CD4-positive, alpha-beta T cell (primary cell): ENCODE measurements at regions not wholly inside any gene's neighbourhood (a gene's known extent, or its start where the extent isn't known, plus 50 kb on each side); places are given as distances from the start of the nearest gene placed in this dataset.

Source experiments
- ATAC-seq: fragments of 200-7000 bp; cut with Tn5 transposase; one replicate; pipeline ENCODE4 v1.10.0; 2022; ENCODE audit warnings: mild to moderate bottlenecking; ENCODE audit not compliant: poor library complexity
- CTCF ChIA-PET: fragments of 350-600 bp; sonication (Branson Sonifier 250); formaldehyde crosslinking; loops from one replicate; lab custom pipeline; 2021; ENCODE audit warnings: antibody characterized with exemption, inconsistent platforms; lab: Charles Lee
- POLR2A ChIA-PET: fragments of 350-600 bp; sonication (Branson Sonifier 250); formaldehyde crosslinking; loops from one replicate; lab custom pipeline; 2021; ENCODE audit warnings: antibody characterized with exemption, inconsistent platforms; lab: Charles Lee
- DNase-seq, 14 experiments: peaks; one replicate each; pipeline ENCODE4 v3.0.0-alpha.2; 2013 to 2020; ENCODE audit warnings: mixed read lengths in 2 of 14
- H3K27ac ChIP-seq, 2 donors: one replicate each; pipeline versions ENCODE4 v1.5.1 to v1.7.0; 2013; ENCODE audit warnings: low read length in 2 of 2, low read depth in 1 of 2, mild to moderate bottlenecking in 1 of 2
- H3K27me3 ChIP-seq, 2 experiments: 1 replicate in 1 of 2; 2 replicates in 1 of 2; pipeline versions ENCODE4 v1.6.1 to v1.7.0; 2013; ENCODE audit warnings: low read length in 2 of 2, control low read depth in 1 of 2, mild to moderate bottlenecking in 1 of 2, moderate library complexity in 1 of 2; ENCODE audit not compliant: insufficient read depth in 2 of 2, control insufficient read depth in 1 of 2
- H3K36me3 ChIP-seq: one replicate; pipeline ENCODE4 v1.6.1; 2013; ENCODE audit warnings: low read length, control low read depth; ENCODE audit not compliant: insufficient read depth
- H3K4me1 ChIP-seq: one replicate; pipeline ENCODE4 v1.6.1; 2013; ENCODE audit warnings: low read length, control low read depth; ENCODE audit not compliant: insufficient read depth
- H3K4me3 ChIP-seq: one replicate; pipeline ENCODE4 v1.5.1; 2013; ENCODE audit warnings: mild to moderate bottlenecking, low read length, moderate library complexity
- H3K9me3 ChIP-seq, 2 experiments: 1 replicate in 1 of 2; 2 replicates in 1 of 2; pipeline versions ENCODE4 v1.6.1 to v1.7.0; 2013; ENCODE audit warnings: low read length in 2 of 2, mild to moderate bottlenecking in 2 of 2, control low read depth in 1 of 2, moderate library complexity in 1 of 2; ENCODE audit not compliant: control insufficient read depth in 1 of 2, insufficient read depth in 1 of 2
- H3K27ac Mint-ChIP-seq: one replicate; pipeline ENCODE4 v1.8.0; 2020; ENCODE audit warnings: mixed read lengths
- H3K27me3 Mint-ChIP-seq: one replicate; pipeline ENCODE4 v1.8.0; 2021; ENCODE audit warnings: mixed read lengths
- H3K36me3 Mint-ChIP-seq: one replicate; pipeline ENCODE4 v1.8.0; 2021; ENCODE audit warnings: low read depth, mixed read lengths
- H3K4me1 Mint-ChIP-seq: one replicate; pipeline ENCODE4 v1.8.0; 2021; ENCODE audit warnings: low read depth, mixed read lengths
- H3K4me3 Mint-ChIP-seq: one replicate; pipeline ENCODE4 v1.8.0; 2020; ENCODE audit warnings: mild to moderate bottlenecking, mixed read lengths
- H3K9me3 Mint-ChIP-seq: one replicate; pipeline ENCODE4 v1.8.0; 2020; ENCODE audit warnings: mixed read lengths
- CTCF ChIP-seq: fragments of 200-600 bp; IDR thresholded peaks from one replicate; pipeline ENCODE4 v1.8.0; 2022; ENCODE audit warnings: antibody characterized with exemption, mild to moderate bottlenecking
- intact Hi-C, 2 experiments: fragments of 100-400 bp; cut with DNase I in 1 of 2; cut with micrococcal nuclease in 1 of 2; formaldehyde crosslinking; loops; one replicate each; pipeline versions ENCODE4 v1.15.1 to v1.9.0; 2023 to 2025; cut with DNase I, micrococcal nuclease

GRCh38 chr1:221877311-221877710 is 135.4 kb upstream of the DUSP10 start:
- H3K4me1 Mint-ChIP-seq = no peaks in the 10 kb centered on the region
- ChIA-PET CTCF (no interaction called here), POLR2A (no interaction called here)
- no peak overlapping the region for H3K4me3 Mint-ChIP-seq
- H3K4me3 ChIP-seq = no peak overlapping the region
- H3K27ac ChIP-seq = no peak overlapping the region
- no peaks in the 10 kb centered on the region for H3K4me1 ChIP-seq
- DNase-seq (no peak), ATAC-seq (no peak)
- no peak for TF ChIP-seq CTCF
- no peaks in the 10 kb centered on the region for H3K36me3 ChIP-seq
- no peaks in the 10 kb centered on the region for H3K9me3 Mint-ChIP-seq
- no peaks in the 10 kb centered on the region for H3K27me3 ChIP-seq
- no peaks in the 10 kb centered on the region for H3K9me3 ChIP-seq
- no peaks in the 10 kb centered on the region for H3K36me3 Mint-ChIP-seq
- H3K27me3 Mint-ChIP-seq = no peaks in the 10 kb centered on the region
- intact Hi-C loops = no loop called here
- H3K27ac Mint-ChIP-seq = no peak overlapping the region

GRCh38 chr1:221875004-221875330 is 133.1 kb upstream of the DUSP10 start:
- Histone ChIP-seq H3K36me3 (no peaks in the 10 kb centered on the region), H3K27me3 (no peaks in the 10 kb centered on the region), H3K4me3 (no peak overlapping the region), H3K4me1 (no peaks in the 10 kb centered on the region), H3K9me3 (no peaks in the 10 kb centered on the region), H3K27ac (no peak overlapping the region)
- Mint-ChIP-seq H3K9me3 (no peaks in the 10 kb centered on the region), H3K4me3 (no peak overlapping the region), H3K36me3 (no peaks in the 10 kb centered on the region), H3K27ac (no peak overlapping the region), H3K27me3 (no peaks in the 10 kb centered on the region), H3K4me1 (no peaks in the 10 kb centered on the region)
- ChIA-PET CTCF (interaction anchor here (0.8 kb wide), 1 partner anchor 11 kb away, joined by 3 read pairs; no protein-coding TSS in a partner anchor), POLR2A (no interaction called here)
- ATAC-seq = no peak
- no peak for DNase-seq
- intact Hi-C loops = no loop called here
- no peak for TF ChIP-seq CTCF

GRCh38 chr1:221874285-221875003 is 132.6 kb upstream of the DUSP10 start:
- no peak for TF ChIP-seq CTCF
- intact Hi-C loops = no loop called here
- no peak overlapping the region for H3K27ac ChIP-seq
- ChIA-PET CTCF (interaction anchor here (0.8 kb wide), 1 partner anchor 11 kb away, joined by 3 read pairs; no protein-coding TSS in a partner anchor), POLR2A (no interaction called here)
- H3K4me1 ChIP-seq = no peaks in the 10 kb centered on the region
- H3K36me3 Mint-ChIP-seq = no peaks in the 10 kb centered on the region
- H3K4me1 Mint-ChIP-seq = no peaks in the 10 kb centered on the region
- no peaks in the 10 kb centered on the region for H3K27me3 Mint-ChIP-seq
- DNase-seq = no peak
- H3K27me3 ChIP-seq = no peaks in the 10 kb centered on the region
- H3K27ac Mint-ChIP-seq = no peak overlapping the region
- no peak for ATAC-seq
- H3K36me3 ChIP-seq = no peaks in the 10 kb centered on the region
- H3K9me3 ChIP-seq = no peaks in the 10 kb centered on the region
- no peak overlapping the region for H3K4me3 ChIP-seq
- H3K9me3 Mint-ChIP-seq = no peaks in the 10 kb centered on the region
- H3K4me3 Mint-ChIP-seq = no peak overlapping the region
